Caco-2 (cell line): ENCODE measurements at regions not wholly inside any gene's neighbourhood (a gene's known extent, or its start where the extent isn't known, plus 50 kb on each side); places are given as distances from the start of the nearest gene placed in this dataset.
"Not testable (repeated sequence)": the region's sequence is repeated elsewhere in the genome, so short reads cannot be mapped to it uniquely, and the experiment has no call there.

ENCODE experiments used
- BruUV-seq: library from RNA; stranded (reverse); fragments of 400-500 nt; replicated peaks from 2 replicates; lab custom pipeline; 2021; lab: Mats Ljungman, UMichigan
- CTCF ChIA-PET: fragments of 300-600 bp; sonication (Branson Sonifier 250); formaldehyde crosslinking; loops from one replicate; lab custom pipeline; 2022; ENCODE audit warnings: antibody characterized with exemption; lab: Charles Lee
- POLR2A ChIA-PET: fragments of 300-600 bp; sonication (Branson Sonifier 250); formaldehyde crosslinking; loops from one replicate; lab custom pipeline; 2022; ENCODE audit warnings: antibody characterized with exemption; lab: Charles Lee
- DNase-seq, 2 experiments: peaks; one replicate each; pipeline versions ENCODE4 v3.0.0 to v3.0.0-alpha.2; 2020 to 2022
- H3K27me3 ChIP-seq: replicated peaks from 2 replicates; pipeline ENCODE4 v1.6.0; 2011; ENCODE audit warnings: low read length; ENCODE audit not compliant: control insufficient read depth, insufficient read depth
- H3K36me3 ChIP-seq: 2 replicates; pipeline ENCODE4 v1.5.1; 2011; ENCODE audit warnings: low read length; ENCODE audit not compliant: control insufficient read depth, insufficient read depth
- H3K4me1 ChIP-seq: fragments of 250-450 bp; sonication (Bioruptor Pico); 2 replicates; pipeline ENCODE4 v1.5.1; 2020; ENCODE audit warnings: mild to moderate bottlenecking
- H3K4me3 ChIP-seq: 2 replicates; pipeline ENCODE4 v1.5.1; 2011; ENCODE audit warnings: low read depth, mild to moderate bottlenecking, control low read depth, low read length
- H3K9me3 ChIP-seq: fragments of 250-450 bp; sonication (Bioruptor Pico); 2 replicates; pipeline ENCODE4 v1.5.1; 2020; ENCODE audit warnings: mild to moderate bottlenecking, moderate library complexity
- H3K27ac Mint-ChIP-seq: one replicate; pipeline ENCODE4 v1.8.0; 2022; ENCODE audit warnings: mixed read lengths; ENCODE audit not compliant: unreplicated experiment
- H3K27me3 Mint-ChIP-seq: one replicate; pipeline ENCODE4 v1.8.0; 2022; ENCODE audit warnings: mixed read lengths; ENCODE audit not compliant: insufficient read depth, unreplicated experiment
- H3K36me3 Mint-ChIP-seq: one replicate; pipeline ENCODE4 v1.8.0; 2022; ENCODE audit warnings: mild to moderate bottlenecking, mixed read lengths; ENCODE audit not compliant: insufficient read depth, unreplicated experiment
- H3K4me1 Mint-ChIP-seq: one replicate; pipeline ENCODE4 v1.8.0; 2022; ENCODE audit warnings: low read depth, mixed read lengths; ENCODE audit not compliant: unreplicated experiment
- H3K4me3 Mint-ChIP-seq: one replicate; pipeline ENCODE4 v1.8.0; 2022; ENCODE audit warnings: mild to moderate bottlenecking, moderate library complexity, mixed read lengths; ENCODE audit not compliant: unreplicated experiment
- H3K9me3 Mint-ChIP-seq: one replicate; pipeline ENCODE4 v1.8.0; 2022; ENCODE audit warnings: mixed read lengths; ENCODE audit not compliant: unreplicated experiment
- intact Hi-C: fragments of 100-400 bp; cut with micrococcal nuclease; formaldehyde crosslinking; loops from one replicate; pipeline ENCODE4 v1.10.0; 2022; ENCODE audit not compliant: unreplicated experiment
- TF ChIP-seq, protein P1 (sequence below), 2 experiments: fragments of 200-600 bp in 1 of 2; IDR thresholded peaks; 1 replicate in 1 of 2; 2 replicates in 1 of 2; pipeline versions ENCODE4 v1.5.1 to v1.8.0; 2011 to 2022; ENCODE audit warnings: antibody characterized with exemption in 1 of 2, control low read depth in 1 of 2, inconsistent platforms in 1 of 2, low read depth in 1 of 2, low read length in 1 of 2, mild to moderate bottlenecking in 1 of 2, moderate library complexity in 1 of 2; ENCODE audit not compliant: insufficient read depth in 1 of 2, severe bottlenecking in 1 of 2, unreplicated experiment in 1 of 2

DNA sequence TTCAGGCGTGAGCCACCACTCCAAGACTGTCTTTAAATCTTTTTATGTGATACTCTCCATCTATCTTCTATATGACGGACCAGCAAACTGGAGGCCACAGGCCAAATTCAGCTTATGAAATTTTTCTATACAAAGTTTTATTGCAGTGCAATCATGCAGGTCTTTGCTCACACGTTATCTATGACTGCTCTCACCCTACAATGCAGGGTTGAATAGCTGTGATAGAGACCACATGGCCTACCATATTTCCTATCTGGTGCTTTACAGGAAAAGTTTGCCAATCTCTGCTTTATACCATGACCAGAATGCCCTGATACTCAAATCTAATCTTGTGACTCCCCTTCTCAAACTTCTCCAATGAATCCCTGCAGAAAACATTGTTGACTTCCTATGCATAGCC lies 89.5 kb upstream of the ACBD5 start:
- ChIA-PET POLR2A (no interaction called here), CTCF (interaction anchor here (0.7 kb wide), 2 partner anchors 16 to 71 kb away, joined by 3 to 4 read pairs; no protein-coding TSS in a partner anchor)
- Histone ChIP-seq H3K36me3 (no peaks in the 10 kb centered on the region), H3K4me1 (no peaks in the 10 kb centered on the region), H3K27me3 (no peaks in the 10 kb centered on the region), H3K9me3 (no peaks in the 10 kb centered on the region), H3K4me3 (no peak overlapping the region)
- Mint-ChIP-seq H3K27ac (no peak overlapping the region), H3K4me1 (no peaks in the 10 kb centered on the region), H3K9me3 (no peaks in the 10 kb centered on the region), H3K36me3 (no peaks in the 10 kb centered on the region), H3K27me3 (peaks cover 14% of the 10 kb centered on the region), H3K4me3 (no peak overlapping the region)
- TF ChIP-seq, protein P1, sequence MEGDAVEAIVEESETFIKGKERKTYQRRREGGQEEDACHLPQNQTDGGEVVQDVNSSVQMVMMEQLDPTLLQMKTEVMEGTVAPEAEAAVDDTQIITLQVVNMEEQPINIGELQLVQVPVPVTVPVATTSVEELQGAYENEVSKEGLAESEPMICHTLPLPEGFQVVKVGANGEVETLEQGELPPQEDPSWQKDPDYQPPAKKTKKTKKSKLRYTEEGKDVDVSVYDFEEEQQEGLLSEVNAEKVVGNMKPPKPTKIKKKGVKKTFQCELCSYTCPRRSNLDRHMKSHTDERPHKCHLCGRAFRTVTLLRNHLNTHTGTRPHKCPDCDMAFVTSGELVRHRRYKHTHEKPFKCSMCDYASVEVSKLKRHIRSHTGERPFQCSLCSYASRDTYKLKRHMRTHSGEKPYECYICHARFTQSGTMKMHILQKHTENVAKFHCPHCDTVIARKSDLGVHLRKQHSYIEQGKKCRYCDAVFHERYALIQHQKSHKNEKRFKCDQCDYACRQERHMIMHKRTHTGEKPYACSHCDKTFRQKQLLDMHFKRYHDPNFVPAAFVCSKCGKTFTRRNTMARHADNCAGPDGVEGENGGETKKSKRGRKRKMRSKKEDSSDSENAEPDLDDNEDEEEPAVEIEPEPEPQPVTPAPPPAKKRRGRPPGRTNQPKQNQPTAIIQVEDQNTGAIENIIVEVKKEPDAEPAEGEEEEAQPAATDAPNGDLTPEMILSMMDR (IDR thresholded peaks at IDR 0.05; ENCODE audit: insufficient read depth in 1 of 2, low read depth in 1 of 2, low read length in 1 of 2, severe bottlenecking in 1 of 2, unreplicated experiment in 1 of 2): no peak
- no peak for DNase-seq
- intact Hi-C loops: no loop called here
- no TSS peak for BruUV-seq

DNA sequence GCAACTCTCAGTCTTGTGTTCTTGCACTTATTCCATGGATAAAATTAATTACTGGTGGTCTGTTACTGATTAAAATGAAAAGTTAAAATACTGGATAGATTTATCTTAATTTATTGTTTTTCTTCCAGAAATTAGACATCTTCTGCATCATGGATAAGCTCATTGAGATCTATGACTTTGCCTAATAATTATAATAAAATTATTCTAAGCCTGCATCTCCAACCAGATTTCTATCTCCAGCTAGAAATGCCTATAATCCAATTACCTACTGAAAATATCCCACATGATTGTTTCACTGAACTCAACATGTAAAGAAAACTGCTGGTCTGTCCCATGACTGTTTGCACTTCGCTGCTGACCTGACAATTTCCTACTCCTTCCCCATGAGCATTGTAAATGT lies 88.3 kb upstream of the ACBD5 start:
- H3K4me3 ChIP-seq: no peak overlapping the region
- CTCF ChIA-PET: no interaction called here
- peaks cover 14% of the 10 kb centered on the region for H3K27me3 Mint-ChIP-seq
- intact Hi-C loops: no loop called here
- TF ChIP-seq, protein P1 (IDR thresholded peaks at IDR 0.05; ENCODE audit: insufficient read depth in 1 of 2, low read depth in 1 of 2, low read length in 1 of 2, severe bottlenecking in 1 of 2, unreplicated experiment in 1 of 2): no peak
- no peaks in the 10 kb centered on the region for H3K9me3 Mint-ChIP-seq
- no peaks in the 10 kb centered on the region for H3K36me3 ChIP-seq
- H3K9me3 ChIP-seq: no peaks in the 10 kb centered on the region
- no peaks in the 10 kb centered on the region for H3K36me3 Mint-ChIP-seq
- no peaks in the 10 kb centered on the region for H3K4me1 Mint-ChIP-seq
- no peaks in the 10 kb centered on the region for H3K4me1 ChIP-seq
- no peak overlapping the region for H3K4me3 Mint-ChIP-seq
- BruUV-seq: no TSS peak
- H3K27ac Mint-ChIP-seq: no peak overlapping the region
- H3K27me3 ChIP-seq: no peaks in the 10 kb centered on the region
- DNase-seq: no peak
- POLR2A ChIA-PET: interaction anchor here (0.5 kb wide), 1 partner anchor 161 kb away, joined by 3 read pairs; no protein-coding TSS in a partner anchor

DNA sequence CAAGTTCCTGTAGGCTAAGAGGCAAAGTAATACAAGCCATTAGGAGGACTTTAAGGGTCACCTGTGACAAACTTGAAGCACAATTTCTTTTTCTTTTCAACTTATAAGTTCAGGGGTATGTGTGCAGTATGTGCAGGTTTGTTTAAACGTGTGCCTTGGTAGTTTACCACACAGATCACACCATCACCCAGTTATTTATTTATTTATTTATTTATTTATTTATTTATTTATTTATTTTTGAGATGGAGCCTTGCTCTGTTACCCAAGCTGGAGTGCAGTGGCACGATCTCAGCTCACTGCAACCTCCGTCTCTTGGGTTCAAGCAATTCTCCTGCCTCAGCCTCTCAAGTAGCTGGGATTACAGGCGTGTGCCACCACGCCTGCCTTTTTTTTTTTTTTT lies 86.2 kb upstream of the ACBD5 start:
- H3K36me3 ChIP-seq, CTCF ChIA-PET, H3K9me3 ChIP-seq, intact Hi-C loops, H3K27me3 ChIP-seq, DNase-seq, POLR2A ChIA-PET, H3K36me3 Mint-ChIP-seq, H3K4me3 Mint-ChIP-seq, H3K27ac Mint-ChIP-seq, H3K4me1 Mint-ChIP-seq, BruUV-seq, H3K9me3 Mint-ChIP-seq, H3K4me3 ChIP-seq, H3K4me1 ChIP-seq: not testable (repeated sequence)
- H3K27me3 Mint-ChIP-seq: peaks cover 14% of the 10 kb centered on the region
